ENCODE measurements at regions not wholly inside any gene's neighbourhood (a gene's known extent, or its start where the extent isn't known, plus 50 kb on each side); places are given as distances from the start of the nearest gene placed in this dataset.
A peak's percentile ranks its signal among the peaks of the same experiment; 100 is the strongest.

DNA sequence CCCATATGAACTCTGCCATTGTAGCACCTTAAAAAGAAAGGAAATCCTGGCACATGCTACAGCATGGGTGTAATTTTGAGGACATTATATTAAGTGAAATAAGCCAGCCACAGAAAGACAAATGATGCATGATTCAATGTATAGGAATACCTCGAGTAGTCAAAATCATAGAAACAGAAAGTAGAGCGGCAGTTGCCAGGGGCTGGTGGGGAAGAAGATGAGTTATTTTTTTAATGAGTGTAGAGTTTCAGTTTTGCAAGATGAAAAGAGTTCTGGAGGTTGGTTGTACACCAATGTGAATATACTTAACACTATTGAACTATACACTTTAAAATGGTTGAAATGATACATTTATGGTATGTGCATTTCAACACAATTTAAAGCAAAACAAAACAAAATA lies 133.0 kb downstream of the ZDHHC21 start:
- in situ Hi-C loops (cut with MboI; ENCODE audit: low sequenced_read_pairs): no loop called here
- DNase-seq (ENCODE audit: low spot score in 2 of 2): no peak
- H3K4me3 ChIP-seq: no peak overlapping the region
- H3K9me3 ChIP-seq: no peaks in the 10 kb centered on the region
- no peaks in the 10 kb centered on the region for H3K4me1 ChIP-seq
- H3K36me3 ChIP-seq (replicated peaks): no peaks in the 10 kb centered on the region
- H3K27me3 ChIP-seq (ENCODE audit: low read depth): no peaks in the 10 kb centered on the region

DNA sequence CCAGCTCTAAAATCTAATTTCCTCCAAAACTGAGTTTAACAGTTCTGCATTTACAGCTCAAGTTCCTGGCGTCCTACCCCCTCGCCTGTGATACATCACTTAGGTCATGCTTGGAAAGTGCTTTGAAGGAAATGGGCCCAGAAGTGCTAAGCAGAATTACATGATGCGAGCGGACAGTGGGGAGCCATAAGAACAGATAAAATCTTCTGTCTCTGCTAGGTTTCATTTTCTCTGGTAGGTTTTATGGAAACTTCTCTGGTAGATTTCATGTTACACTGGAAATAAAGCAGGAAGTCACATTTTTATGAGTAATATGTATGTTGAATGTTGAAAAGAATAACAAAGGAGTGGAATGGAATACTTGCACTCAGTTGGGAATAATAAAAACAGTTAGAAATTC lies 138.3 kb downstream of the ZDHHC21 start:
- no peak for DNase-seq (ENCODE audit: low spot score in 2 of 2)
- Histone ChIP-seq H3K36me3 (replicated peaks) (no peaks in the 10 kb centered on the region), H3K9me3 (no peaks in the 10 kb centered on the region), H3K4me3 (no peak overlapping the region), H3K4me1 (no peaks in the 10 kb centered on the region), H3K27me3 (ENCODE audit: low read depth) (no peaks in the 10 kb centered on the region)
- in situ Hi-C loops (cut with MboI; ENCODE audit: low sequenced_read_pairs): no loop called here

DNA sequence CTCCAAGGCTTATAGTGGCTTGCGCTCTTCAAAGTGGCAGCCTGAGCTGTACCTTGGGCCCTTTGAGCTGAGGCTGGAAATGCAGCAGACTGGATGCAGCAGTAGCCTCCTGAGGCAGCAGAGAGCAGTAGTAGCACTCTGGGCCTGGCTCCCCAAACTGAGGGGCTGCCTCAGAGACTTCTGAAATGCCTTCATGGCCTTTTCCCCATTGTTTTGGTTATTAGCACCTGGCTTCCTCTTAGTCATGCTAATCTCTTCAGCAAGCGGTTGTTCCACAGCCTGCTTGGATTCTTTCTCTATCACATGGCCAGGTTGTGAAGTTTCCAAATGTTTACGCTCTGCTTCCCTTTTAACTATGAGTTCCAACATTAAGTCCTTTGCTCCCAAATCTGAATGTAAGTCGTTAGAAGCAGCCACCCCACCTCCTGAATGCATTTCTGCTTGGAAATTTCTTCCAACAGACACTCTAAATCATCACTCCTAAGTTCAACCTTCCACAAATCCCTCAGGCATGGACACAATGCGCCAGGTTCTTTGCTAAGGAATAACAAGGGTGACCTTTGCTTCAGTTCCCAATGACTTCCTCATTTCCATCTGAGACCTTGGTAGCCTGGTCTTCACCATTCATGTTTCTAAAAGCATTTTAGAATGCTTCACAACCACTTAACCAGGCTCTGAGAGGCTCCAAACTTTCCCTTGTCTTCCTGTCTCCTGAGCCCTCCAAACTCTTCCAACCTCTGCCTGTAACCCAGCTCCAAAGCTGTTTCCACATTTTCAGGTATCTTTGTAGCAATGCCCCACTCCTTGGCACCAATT lies 145.8 kb downstream of the ZDHHC21 start:
- in situ Hi-C loops (cut with MboI; ENCODE audit: low sequenced_read_pairs): no loop called here
- no peak overlapping the region for H3K4me3 ChIP-seq
- peak; percentile 14 to 30 for DNase-seq (ENCODE audit: low spot score in 2 of 2)
- no peaks in the 10 kb centered on the region for H3K9me3 ChIP-seq
- 0 out of 2 replicates have a peak, but pooled peaks cover 3% of the 10 kb centered on the region for H3K27me3 ChIP-seq (ENCODE audit: low read depth)
- no peaks in the 10 kb centered on the region for H3K4me1 ChIP-seq
- no peaks in the 10 kb centered on the region for H3K36me3 ChIP-seq (replicated peaks)

DNA sequence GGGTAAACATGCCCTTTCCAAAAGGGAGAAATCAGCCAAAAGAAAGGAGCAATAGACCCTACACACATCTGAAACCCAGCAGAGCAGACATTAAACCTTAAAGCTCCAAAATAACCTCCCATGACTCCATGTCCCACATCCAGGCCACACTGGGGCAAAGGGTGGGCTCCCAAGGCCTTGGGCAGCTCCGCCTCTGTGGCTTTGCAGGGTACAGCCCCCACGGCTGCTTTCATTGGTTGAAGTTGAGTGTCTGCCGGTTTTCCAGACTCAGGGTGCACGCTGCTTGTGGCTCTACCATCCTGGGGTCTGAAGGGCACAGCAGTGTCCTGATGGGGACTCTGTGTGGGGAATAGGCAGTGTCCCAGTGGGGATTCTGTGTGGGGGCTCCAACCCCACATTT lies 146.5 kb downstream of the ZDHHC21 start:
- Histone ChIP-seq H3K36me3 (replicated peaks) (no peaks in the 10 kb centered on the region), H3K4me1 (no peaks in the 10 kb centered on the region), H3K4me3 (no peak overlapping the region), H3K9me3 (no peaks in the 10 kb centered on the region), H3K27me3 (ENCODE audit: low read depth) (0 out of 2 replicates have a peak, but pooled peaks cover 3% of the 10 kb centered on the region)
- DNase-seq (ENCODE audit: low spot score in 2 of 2): no peak
- in situ Hi-C loops (cut with MboI; ENCODE audit: low sequenced_read_pairs): no loop called here

DNA sequence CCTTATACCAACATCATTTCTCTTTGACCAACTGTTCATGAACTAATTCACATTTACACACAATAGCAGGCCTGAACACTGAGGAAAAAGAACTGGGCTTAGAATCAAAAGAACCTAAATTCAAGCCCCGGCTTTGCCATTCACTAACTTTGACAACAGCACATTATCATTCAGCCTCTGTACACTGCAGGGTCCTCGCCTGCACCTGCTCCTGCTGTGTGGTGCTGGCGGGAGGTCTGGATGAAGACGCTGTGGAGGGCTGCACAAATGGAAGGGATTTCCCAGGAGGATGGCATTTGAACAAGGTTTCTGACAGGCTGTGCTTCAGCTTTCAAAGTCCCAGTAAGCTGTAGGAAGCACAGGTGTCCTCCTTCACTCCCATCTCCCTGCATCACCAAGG lies 151.2 kb downstream of the ZDHHC21 start:
- DNase-seq (ENCODE audit: low spot score in 2 of 2): no peak
- Histone ChIP-seq H3K4me3 (no peak overlapping the region), H3K36me3 (replicated peaks) (no peaks in the 10 kb centered on the region), H3K4me1 (no peaks in the 10 kb centered on the region), H3K9me3 (no peaks in the 10 kb centered on the region), H3K27me3 (ENCODE audit: low read depth) (0 out of 2 replicates have a peak, but pooled peaks cover 3% of the 10 kb centered on the region)
- in situ Hi-C loops (cut with MboI; ENCODE audit: low sequenced_read_pairs): no loop called here

DNA sequence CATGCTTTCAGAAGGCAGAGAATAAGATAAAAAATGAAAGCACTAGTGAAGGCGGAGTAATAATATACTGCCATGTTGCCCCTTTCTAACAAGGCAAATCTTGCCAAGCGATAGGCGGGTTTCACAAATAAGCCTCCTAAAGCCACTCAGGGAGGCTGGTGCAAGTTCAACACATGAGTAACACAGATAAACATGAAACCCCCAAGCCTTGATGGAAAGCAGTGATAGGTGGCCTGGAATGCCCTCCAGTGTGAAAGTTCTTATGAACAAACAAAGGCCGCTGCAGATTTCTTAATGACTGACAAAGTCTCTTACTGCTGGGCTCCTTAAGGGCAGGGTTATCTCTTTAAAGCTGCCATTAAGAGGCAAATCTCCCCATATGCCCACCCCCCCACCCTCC lies 154.7 kb downstream of the ZDHHC21 start:
- in situ Hi-C loops (cut with MboI; ENCODE audit: low sequenced_read_pairs): no loop called here
- no peaks in the 10 kb centered on the region for H3K36me3 ChIP-seq (replicated peaks)
- H3K9me3 ChIP-seq: no peaks in the 10 kb centered on the region
- H3K4me3 ChIP-seq: no peak overlapping the region
- DNase-seq (ENCODE audit: low spot score in 2 of 2): no peak
- no peaks in the 10 kb centered on the region for H3K4me1 ChIP-seq
- no peaks in the 10 kb centered on the region for H3K27me3 ChIP-seq (ENCODE audit: low read depth)

DNA sequence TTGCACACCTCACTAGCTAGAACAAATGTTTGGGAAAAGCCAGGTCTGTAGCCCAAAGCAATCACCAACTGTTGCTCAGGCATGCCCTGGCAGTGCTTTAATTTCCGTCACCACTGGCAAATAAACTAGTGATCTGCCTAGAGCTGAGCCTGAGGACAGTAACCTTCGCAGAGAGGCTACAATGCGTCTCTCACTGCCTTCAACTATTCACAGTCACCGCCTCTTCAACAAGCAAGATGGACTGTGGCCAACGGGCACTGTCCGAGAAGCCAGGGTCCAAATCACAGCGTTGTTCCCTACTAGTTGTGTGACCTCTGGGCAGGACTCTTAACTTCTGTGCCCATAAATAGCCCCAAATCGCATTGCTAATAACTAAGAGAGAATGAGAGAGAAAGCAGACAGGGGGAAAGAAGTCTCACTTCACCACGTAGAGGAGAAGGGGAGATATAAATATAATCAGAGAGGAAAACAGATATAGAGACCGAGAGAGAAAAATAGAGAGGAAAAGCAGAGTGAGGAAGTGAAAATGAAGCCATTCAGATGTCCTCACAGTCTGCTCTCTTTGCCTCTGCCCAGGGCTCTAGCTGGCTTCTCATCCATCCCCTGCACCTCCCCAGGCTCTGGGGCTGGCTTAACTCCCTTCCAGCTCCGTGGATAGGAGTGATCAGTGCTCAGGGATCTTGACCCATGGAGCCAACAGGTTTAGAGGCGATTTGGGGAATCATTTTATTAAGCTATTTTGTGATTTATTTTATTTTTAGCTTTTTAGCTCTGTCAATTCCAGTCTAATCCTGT lies 157.9 kb downstream of the ZDHHC21 start:
- no peak for DNase-seq (ENCODE audit: low spot score in 2 of 2)
- no peaks in the 10 kb centered on the region for H3K27me3 ChIP-seq (ENCODE audit: low read depth)
- H3K4me1 ChIP-seq: no peaks in the 10 kb centered on the region
- no peaks in the 10 kb centered on the region for H3K9me3 ChIP-seq
- H3K4me3 ChIP-seq: no peak overlapping the region
- in situ Hi-C loops (cut with MboI; ENCODE audit: low sequenced_read_pairs): no loop called here
- H3K36me3 ChIP-seq (replicated peaks): no peaks in the 10 kb centered on the region

DNA sequence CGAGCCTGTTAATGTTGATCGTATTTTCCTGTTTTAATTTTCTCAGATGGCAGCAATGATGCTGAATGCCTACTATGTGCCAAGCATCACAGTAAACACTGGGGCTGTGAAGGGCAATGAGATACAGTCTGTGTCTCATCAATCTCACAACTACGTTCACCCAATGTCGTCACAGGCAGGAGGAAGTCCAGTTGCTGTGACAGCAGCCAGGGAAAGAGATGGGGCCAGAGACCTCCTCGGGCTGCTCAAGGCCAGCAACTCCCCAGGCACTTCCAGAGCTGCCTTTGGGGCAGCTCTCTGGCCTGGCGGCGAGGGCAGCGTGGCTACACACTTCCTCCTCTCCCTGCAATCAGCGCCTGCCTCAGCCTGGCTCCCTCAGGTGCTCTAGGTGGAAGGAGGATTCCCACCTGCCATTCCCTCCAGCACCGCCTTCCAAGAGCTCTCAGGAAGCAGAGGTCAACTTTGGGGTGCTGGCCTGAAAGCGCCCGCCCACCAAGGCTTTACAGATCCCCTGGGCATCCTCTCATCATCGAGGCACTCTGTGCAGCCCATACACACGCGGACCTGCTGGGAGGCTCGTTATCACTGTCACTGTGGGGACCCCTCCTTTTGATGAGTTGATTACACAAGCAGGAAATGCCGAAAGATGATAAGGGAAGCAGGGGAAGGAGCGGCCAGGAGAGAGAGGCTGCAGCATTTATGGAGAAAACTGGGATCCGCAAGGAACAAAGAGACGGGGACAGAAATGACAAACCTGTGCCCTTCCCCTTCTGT lies 159.2 kb downstream of the ZDHHC21 start:
- Histone ChIP-seq H3K27me3 (ENCODE audit: low read depth) (no peaks in the 10 kb centered on the region), H3K36me3 (replicated peaks) (no peaks in the 10 kb centered on the region), H3K4me1 (peaks cover 5% of the 10 kb centered on the region), H3K4me3 (no peak overlapping the region), H3K9me3 (no peaks in the 10 kb centered on the region)
- DNase-seq (ENCODE audit: low spot score in 2 of 2): no peak
- in situ Hi-C loops (cut with MboI; ENCODE audit: low sequenced_read_pairs): no loop called here

DNA sequence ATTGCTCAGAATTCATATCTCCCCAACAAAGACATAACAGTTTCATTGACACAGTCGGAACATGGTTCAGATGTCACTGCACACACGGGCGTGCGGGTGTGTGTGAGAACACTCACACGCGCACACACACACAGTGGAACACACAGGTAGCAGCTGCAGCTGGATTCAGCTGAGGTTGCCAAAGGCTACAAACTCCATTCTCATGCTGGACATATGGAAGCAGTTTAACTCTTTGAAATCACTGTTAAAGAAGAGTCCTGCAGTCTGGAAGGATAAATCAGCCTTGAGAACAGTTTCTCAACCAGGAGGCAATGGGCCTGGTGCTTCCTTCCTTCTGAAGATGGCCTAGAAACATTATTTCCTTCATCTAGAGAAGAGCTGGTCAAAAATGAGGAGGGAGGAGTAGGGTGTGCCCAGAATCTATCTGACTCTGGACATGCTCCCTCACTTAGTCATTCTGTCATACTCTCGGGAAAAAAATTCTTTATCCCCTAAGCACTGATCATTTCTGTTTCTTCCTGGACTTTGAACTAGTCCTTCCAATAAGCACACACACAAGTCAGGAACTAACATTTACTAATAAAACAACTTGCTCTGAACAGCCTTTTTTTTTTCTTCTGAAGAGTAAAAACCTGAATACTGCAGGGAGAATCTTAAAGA lies 160.6 kb downstream of the ZDHHC21 start:
- Histone ChIP-seq H3K4me1 (peaks cover 7% of the 10 kb centered on the region), H3K27me3 (ENCODE audit: low read depth) (no peaks in the 10 kb centered on the region)
- DNase-seq (ENCODE audit: low spot score in 2 of 2): no peak

DNA sequence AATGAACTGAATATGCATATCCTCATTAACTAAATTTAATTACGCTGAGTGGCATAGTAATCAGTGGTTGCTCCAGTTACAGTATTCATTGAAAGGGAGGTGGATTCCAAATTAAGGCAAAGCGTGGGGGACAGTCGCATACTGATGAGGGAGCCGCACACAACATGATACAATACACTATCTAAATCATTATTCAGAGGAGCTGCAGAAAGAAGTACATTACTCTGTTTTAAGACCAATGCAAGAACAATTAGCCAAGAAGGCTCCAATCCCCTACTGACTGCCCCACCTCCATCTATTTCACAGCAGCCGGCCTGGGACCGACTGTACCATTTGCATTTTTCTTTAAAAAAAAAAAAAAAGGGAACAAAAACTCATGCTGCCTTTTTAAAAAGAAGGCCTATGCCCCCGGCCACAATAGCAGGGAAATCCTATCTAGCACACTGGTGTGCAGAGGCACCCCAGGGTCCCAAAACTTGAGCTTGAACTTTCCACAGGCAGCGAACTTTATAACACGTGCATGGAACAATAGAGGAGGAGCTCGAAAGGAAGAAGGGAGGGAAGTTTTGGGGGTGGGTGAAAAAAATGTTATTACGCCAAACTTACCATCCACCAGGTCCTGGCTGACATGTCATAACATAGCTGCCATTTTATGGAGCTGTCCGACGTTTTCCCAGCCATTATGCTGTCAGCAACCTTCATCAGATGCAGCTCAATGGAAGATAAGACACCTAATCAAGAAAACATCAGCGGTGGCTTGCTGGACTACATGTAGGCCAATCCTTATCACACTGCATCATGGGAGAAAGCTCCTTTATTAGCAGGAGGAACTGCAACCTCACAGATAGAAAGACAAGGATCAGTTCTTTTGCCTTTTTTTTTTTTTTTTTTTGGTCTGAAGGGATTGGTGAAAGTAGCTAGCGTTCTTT lies 161.6 kb downstream of the ZDHHC21 start:
- H3K27me3 ChIP-seq (ENCODE audit: low read depth): 0 out of 2 replicates have a peak, but pooled peaks cover 3% of the 10 kb centered on the region
- in situ Hi-C loops (cut with MboI; ENCODE audit: low sequenced_read_pairs): no loop called here
- H3K4me1 ChIP-seq: peaks cover 7% of the 10 kb centered on the region
- DNase-seq (ENCODE audit: low spot score in 2 of 2): no peak
- H3K36me3 ChIP-seq (replicated peaks): no peaks in the 10 kb centered on the region
- H3K9me3 ChIP-seq: no peaks in the 10 kb centered on the region
- no peak overlapping the region for H3K4me3 ChIP-seq

More for the DNA sequence above, 160.6 kb downstream of the ZDHHC21 start:
- in situ Hi-C loops (cut with MboI; ENCODE audit: low sequenced_read_pairs): no loop called here
- no peak overlapping the region for H3K4me3 ChIP-seq
- H3K36me3 ChIP-seq (replicated peaks): no peaks in the 10 kb centered on the region
- H3K9me3 ChIP-seq: no peaks in the 10 kb centered on the region

DNA sequence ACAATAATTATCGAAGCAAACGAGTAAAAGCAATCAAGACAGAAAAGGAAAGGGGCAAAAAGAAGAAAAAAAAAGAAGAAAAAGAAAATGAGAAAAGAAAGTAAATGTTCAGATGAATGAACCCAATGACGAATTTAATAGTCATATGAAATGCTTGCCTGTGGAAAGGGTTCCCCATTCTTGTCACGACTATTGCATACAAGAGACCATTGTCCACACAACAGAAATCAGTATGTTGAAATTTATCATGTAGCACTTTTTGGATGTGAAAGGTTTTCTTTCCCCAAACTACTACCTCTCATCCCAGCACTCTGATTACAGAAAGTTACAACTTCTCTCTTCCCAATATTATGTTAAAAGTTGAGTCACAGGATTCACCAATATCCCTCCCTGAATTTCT lies 162.4 kb downstream of the ZDHHC21 start:
- Histone ChIP-seq H3K9me3 (no peaks in the 10 kb centered on the region), H3K4me3 (no peak overlapping the region), H3K27me3 (ENCODE audit: low read depth) (0 out of 2 replicates have a peak, but pooled peaks cover 3% of the 10 kb centered on the region), H3K4me1 (peaks cover 7% of the 10 kb centered on the region), H3K36me3 (replicated peaks) (no peaks in the 10 kb centered on the region)
- DNase-seq (ENCODE audit: low spot score in 2 of 2): no peak
- in situ Hi-C loops (cut with MboI; ENCODE audit: low sequenced_read_pairs): no loop called here

DNA sequence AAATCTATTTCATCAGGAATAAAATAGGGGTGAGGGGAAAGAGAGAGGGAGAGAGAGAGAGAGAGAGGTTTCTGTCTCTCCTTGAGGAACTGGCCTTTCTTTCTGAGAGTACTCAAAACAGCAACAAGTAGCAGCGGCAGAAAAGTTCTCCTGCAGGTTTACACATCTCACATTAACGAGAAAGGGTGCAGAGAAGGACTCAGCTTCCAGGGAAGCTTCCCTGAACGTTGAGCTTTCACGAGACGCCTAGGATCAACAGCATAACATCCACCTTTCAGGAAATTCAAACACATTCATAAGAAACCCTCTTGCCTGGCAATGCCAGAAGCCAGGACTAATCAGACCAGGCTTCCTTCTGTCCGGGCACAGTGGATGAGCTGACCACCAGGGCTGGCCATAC lies 162.9 kb downstream of the ZDHHC21 start:
- Histone ChIP-seq H3K9me3 (no peaks in the 10 kb centered on the region), H3K36me3 (replicated peaks) (no peaks in the 10 kb centered on the region), H3K27me3 (ENCODE audit: low read depth) (0 out of 2 replicates have a peak, but pooled peaks cover 3% of the 10 kb centered on the region), H3K4me3 (no peak overlapping the region), H3K4me1 (peaks cover 7% of the 10 kb centered on the region)
- in situ Hi-C loops (cut with MboI; ENCODE audit: low sequenced_read_pairs): no loop called here
- no peak for DNase-seq (ENCODE audit: low spot score in 2 of 2)

All from HAP-1 (cell line).